Fibroblast of skin of left quadriceps (primary cell): ENCODE measurements at regions not wholly inside any gene's neighbourhood (a gene's known extent, or its start where the extent isn't known, plus 50 kb on each side); places are given as distances from the start of the nearest gene placed in this dataset.

Source experiments
- DNase-seq, 2 experiments: peaks; one replicate each; pipeline ENCODE4 v3.0.0-alpha.2; 2013; ENCODE audit warnings: low read depth in 2 of 2

DNA sequence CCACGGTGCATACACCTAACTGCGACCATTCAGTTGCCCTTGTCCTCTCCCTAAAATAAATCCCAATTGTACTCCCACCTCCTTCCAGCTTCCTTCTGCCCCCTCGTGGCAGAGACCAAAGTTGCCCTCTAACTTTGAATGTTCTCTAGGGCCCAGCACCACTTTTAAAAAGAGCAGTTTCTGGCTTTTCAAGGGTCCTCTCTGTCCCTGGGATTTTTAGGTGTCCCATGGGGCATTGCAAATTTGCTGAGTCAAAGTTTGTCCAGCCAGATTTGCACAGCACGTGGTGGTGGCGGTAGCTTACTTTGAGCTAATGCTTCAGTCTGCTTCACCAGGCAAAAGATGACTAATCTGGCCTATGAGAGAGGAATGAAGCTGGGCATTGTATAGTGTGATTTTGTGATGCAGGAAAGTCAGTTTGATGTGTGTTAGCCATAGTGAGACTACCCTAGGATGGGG is 100.2 kb downstream of the PERP start:
- no peak for DNase-seq

DNA sequence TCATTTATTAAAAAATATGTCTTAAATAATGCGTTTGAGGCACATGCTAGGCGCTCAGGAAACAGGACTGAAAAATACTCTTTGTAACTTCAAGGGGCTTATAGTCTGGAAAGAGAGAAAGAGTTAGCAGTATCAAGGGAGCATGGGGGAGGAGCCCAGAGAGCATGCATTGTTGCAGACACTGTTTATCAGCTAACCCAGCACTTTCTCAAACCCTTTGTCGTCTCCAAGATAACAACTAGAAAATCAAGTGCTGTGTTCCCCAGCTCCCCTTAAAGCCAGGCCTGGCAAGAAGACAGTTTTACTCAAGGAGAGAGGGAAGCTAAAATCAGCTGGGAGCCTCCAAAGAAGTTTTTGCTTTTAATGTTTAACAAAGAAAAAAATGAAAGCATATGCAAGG is 98.4 kb downstream of the PERP start:
- DNase-seq, result no peak

- no peak for DNase-seq
These were observed 95.8 kb downstream of the PERP start for GRCh38 chr6:138011413-138011812.

DNA sequence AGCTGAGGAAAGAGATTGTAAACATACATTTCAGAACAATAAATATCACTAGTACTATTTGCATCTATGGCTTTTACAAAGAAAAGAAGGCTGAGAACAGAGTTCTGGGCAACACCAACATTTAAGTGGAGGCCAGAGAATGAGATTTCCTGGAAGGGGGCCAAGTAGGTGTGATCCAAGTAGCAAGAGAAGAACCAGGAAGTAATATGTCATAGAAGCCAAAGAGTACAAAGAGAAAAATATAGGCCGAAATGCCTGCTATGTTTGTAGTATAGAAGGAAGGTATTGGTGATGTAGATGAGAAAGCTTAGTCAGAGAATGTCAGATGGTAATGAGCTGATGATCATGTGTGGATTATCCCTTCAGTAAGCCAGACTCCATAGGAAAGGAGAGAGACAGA is 94.5 kb downstream of the PERP start:
- no peak for DNase-seq

- DNase-seq, result no peak
These were observed 93.3 kb downstream of the PERP start for GRCh38 chr6:138013959-138014358.

DNA sequence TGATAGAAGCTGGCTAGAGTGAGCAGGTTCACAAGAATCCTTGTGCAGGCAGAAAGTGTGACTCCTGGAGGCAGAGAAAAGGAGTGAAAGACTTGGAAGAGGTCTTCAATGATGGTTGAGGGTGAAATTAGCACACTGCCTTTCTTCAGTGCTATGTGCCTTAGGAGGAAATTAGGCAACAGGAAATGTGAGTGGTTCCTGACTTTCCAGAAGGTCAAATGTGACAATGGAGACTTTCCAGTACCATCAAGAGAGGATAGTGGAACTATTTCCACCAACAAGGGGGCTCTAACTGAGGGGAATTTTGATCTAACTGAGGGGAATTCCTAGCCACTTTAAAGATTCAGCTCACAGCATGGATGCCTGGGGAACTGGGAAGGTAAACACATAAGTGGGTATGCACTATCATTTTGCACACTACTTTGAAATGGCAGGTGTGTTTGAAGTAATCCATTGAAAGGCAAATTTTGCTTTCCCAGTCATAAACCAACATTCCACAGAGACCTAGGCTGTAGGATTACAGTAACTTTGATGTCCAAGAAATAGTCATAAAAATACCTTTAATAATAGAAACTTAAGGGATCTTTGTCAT is 90.0 kb downstream of the PERP start:
- DNase-seq, result no peak

GRCh38 chr6:138018297-138018696 is 88.9 kb downstream of the PERP start:
- no peak for DNase-seq

DNA sequence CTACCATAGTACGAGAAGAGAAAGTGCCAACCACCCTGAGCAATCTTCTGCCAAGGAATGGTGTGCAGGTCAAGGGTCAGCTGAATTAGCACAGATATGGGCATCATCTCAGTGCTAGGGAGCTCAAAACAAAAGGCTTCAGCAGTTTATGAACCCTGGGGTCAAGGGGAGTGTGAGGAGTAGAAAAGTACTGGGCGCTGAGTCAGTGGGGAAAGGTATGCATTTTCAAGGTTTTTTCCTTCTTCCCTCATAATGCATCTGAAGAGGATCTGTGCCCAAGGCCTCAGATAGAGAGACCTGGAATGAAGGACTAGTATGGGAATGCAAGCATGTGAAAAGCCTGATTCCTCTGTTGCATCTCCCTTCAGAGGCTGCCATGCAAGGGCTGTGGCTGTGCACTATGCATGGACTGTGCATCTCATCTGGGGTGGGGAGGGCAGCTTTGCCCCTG is 81.7 kb downstream of the PERP start:
- DNase-seq, result no peak

- no peak for DNase-seq
These were observed 80.9 kb downstream of the PERP start for GRCh38 chr6:138026342-138026741.

DNA sequence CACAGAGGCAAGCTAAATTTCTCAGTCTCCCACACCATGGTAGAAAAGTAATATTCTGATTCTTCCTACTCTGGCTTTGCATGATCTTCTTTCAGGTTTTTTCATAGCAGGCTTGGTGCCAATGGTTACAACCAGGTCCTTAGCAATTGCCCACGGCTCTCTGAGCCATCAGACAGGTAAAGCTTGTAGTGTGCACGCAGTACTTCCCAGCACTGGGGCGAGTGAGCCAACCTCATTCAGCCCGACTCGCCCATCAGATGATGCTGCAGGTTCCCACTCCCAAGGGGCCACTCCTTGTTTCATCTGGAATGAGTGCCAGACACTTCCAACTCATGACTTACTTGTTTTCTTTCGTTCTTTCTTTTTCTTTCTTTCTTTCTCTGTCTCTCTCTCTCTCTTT is 78.3 kb downstream of the PERP start:
- DNase-seq, result no peak

GRCh38 chr6:138030872-138031271 is 76.3 kb downstream of the PERP start:
- no peak for DNase-seq

DNA sequence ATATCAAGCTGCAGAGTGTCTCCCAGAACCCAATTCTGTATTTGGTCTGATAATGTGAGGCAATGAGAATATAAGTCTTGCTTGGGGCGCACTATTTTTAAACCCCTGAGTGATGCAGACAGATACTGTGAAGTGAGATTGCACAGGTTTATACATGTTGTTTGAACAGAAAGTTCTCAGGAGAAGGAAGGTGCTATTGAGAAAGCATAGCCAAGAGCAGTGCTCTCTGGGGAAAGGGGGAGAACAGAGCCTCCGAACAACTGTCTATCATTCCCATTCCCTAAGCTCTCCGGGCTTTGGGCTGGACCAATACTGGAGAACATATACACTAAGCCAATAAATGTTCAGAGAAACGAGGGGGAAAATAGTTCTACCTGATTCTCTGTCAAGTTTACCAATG is 75.8 kb downstream of the PERP start:
- DNase-seq, result no peak

GRCh38 chr6:138031850-138032249 is 75.4 kb downstream of the PERP start:
- DNase-seq, result no peak

- DNase-seq, result no peak
These were observed 74.6 kb downstream of the PERP start for GRCh38 chr6:138032571-138032970.

- DNase-seq, result no peak
These were observed 73.0 kb downstream of the PERP start for GRCh38 chr6:138034229-138034628.

DNA sequence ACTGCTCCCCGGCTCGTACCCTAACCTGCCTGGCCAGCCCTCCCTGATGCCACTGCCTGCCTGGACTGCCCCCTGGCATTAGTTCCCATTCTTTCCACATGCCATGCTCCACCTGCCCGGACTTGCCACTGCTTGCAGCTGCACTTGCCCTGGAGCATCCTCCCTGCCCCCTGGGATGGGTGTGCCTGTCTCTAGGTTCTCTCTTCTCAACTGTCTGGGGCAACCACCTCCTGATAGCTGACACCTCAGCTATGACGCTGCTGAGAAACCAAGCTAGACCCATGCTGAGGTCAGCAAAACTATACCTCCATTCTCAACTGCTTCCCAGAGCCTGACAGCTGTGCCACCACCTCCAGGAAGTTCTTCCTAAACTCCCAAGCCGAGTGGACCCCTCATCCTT is 72.1 kb downstream of the PERP start:
- no peak for DNase-seq

- no peak for DNase-seq
These were observed 71.1 kb downstream of the PERP start for GRCh38 chr6:138036111-138036510.

DNA sequence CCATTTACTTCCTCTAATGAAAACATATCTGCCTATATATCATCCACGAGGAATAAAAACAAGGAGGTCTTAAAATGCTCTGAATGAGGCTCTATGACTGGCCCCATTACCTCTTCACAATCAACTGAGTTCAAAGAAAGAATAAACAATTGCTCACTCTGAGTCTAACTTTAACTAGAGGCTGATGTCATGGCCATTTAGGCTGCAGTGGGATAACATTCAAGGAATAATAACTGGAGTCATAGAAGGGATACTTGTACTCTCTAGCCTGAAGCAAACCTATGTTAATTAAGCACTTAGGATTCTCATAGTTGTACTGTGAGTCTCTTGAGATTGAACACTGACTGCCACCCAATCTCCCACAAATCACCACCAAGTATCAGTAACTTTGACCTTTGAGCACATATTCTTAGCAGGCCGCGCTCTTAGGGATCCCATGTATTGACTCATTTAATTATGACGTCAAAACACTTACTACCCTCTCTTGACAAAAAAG is 70.2 kb downstream of the PERP start:
- DNase-seq, result no peak

DNA sequence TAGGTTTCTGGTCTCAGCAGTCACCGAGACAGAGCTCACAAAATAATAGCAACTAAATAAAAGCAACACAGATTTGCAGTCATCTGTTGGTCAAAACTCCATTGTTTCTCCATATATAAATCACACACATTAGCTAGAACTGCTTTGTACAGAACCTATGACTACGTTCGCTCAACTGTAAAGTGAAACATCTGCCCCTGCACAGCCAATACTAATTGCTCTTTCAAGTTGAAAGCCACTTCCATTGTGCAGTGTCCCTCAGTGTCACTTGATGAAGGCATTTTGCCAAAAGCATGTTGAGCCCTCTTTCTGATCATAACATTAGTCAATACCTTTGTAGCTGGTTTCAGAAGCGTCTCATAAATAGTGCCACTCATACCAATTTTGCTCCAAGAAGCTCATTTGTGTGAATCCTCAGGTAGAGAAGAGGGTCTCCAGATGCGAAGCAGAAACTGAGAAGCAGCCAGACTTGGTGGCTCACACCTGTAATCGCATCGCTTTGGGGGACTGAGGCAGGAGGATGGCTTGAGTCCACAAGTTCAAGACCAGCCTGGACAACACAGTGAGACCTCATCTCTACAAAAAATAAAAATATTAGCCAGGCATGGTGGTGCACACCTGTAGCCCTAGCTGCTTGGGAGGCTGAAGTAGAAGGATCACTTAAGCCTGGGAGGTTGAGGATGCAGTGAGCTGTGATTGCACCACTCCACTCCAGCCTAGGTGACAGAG is 68.9 kb downstream of the PERP start:
- no peak for DNase-seq
